ELF-1 (cell line): ENCODE measurements at regions not wholly inside any gene's neighbourhood (a gene's known extent, or its start where the extent isn't known, plus 50 kb on each side); places are given as distances from the start of the nearest gene placed in this dataset.
"Not testable (repeated sequence)": the region's sequence is repeated elsewhere in the genome, so short reads cannot be mapped to it uniquely, and the experiment has no call there.

Experiments used
- DNase-seq: peaks from one replicate; pipeline ENCODE4 v3.0.0-alpha.2; 2016; ENCODE audit warnings: low read depth, low spot score

GRCh38 chr14:106230071-106230470 lies 703.7 kb downstream of the TMEM121 start:
- no peak for DNase-seq

GRCh38 chr14:106233191-106233590 lies 706.8 kb downstream of the TMEM121 start:
- not testable (repeated sequence) for DNase-seq

- not testable (repeated sequence) for DNase-seq
These were observed 708.3 kb downstream of the TMEM121 start for GRCh38 chr14:106234525-106235254.

GRCh38 chr14:106235356-106236159 lies 709.2 kb downstream of the TMEM121 start:
- no peak for DNase-seq

- no peak for DNase-seq
These were observed 722.2 kb downstream of the TMEM121 start for GRCh38 chr14:106248321-106249192.

GRCh38 chr14:106253995-106254394 lies 727.6 kb downstream of the TMEM121 start:
- DNase-seq: not testable (repeated sequence)

GRCh38 chr14:106257569-106257994 lies 731.2 kb downstream of the TMEM121 start:
- DNase-seq: peak; percentile 35

GRCh38 chr14:106268013-106268727 lies 741.8 kb downstream of the TMEM121 start:
- DNase-seq: peak; percentile 5

- DNase-seq: no peak
These were observed 742.6 kb downstream of the TMEM121 start for GRCh38 chr14:106269029-106269428.

- DNase-seq: no peak
These were observed 743.2 kb downstream of the TMEM121 start for GRCh38 chr14:106269451-106270204.

- DNase-seq: not testable (repeated sequence)
These were observed 744.2 kb downstream of the TMEM121 start for GRCh38 chr14:106270476-106271121.

- DNase-seq: no peak
These were observed 750.2 kb downstream of the TMEM121 start for GRCh38 chr14:106276326-106277267.

GRCh38 chr14:106277503-106277902 lies 751.1 kb downstream of the TMEM121 start:
- peak; percentile 3 for DNase-seq

- DNase-seq: no peak
These were observed 754.5 kb downstream of the TMEM121 start for GRCh38 chr14:106280876-106281275.

- peak; percentile 6 for DNase-seq
These were observed 760.4 kb downstream of the TMEM121 start for GRCh38 chr14:106286697-106287290.

GRCh38 chr14:106287506-106287905 lies 761.1 kb downstream of the TMEM121 start:
- no peak for DNase-seq

- DNase-seq: no peak
These were observed 765.2 kb downstream of the TMEM121 start for GRCh38 chr14:106291626-106292025.

- no peak for DNase-seq
These were observed 767.9 kb downstream of the TMEM121 start for GRCh38 chr14:106294324-106294723.
